ENCODE measurements at regions not wholly inside any gene's neighbourhood (a gene's known extent, or its start where the extent isn't known, plus 50 kb on each side); places are given as distances from the start of the nearest gene placed in this dataset.

DNA sequence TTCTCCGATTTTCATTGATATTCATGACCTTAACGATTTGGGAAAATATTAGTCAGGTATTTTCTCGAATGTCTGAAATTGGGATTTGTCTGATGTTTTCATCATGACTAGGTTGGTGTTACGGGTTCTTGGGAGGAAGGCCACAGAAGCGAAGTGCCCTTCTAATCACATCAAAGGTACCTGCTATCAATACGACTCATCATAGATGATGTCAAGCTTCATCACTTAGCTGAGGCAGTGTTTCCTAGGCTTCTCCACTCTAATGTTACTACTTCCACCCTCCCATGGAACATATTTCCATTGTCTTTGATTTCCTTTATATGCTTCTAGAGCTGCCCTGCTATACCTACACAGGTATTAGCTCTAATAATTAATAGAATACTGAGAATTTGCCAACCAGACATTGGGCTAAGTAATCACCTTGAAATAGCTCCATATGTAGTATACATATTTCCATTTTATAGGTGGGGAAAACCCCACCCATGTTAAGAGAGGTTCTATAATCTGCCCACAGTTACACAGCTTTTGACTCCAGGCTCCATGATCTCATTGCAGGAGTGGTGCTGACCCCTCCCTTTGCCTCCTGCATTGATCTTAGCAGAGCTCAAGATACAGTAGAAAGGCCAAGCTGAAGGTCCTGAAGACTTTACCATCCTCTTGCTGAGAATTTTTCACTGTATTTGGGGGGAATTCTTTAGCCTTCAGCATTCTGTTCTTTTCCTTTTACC lies 238.6 kb upstream of the ADAMTSL1 start:
- no peak for DNase-seq

DNA sequence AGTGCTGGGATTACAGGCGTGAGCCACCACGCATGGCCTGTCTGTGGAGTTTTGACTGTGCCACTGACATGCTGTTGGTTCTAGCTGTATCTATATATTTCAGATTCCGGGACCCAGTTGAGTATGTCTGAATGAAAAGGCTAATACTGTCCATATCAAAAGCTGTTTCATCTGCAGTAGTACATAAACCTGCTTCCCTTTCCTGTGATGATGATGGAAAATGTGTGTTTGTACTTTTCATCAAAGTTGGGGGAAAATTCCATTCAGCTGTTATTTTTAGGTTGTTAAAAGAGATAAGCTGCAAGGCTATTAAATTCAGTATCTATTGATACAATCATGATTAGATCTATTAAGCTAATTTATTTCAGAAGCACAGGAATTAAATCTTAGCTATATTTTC lies 237.6 kb upstream of the ADAMTSL1 start:
- DNase-seq = no peak

DNA sequence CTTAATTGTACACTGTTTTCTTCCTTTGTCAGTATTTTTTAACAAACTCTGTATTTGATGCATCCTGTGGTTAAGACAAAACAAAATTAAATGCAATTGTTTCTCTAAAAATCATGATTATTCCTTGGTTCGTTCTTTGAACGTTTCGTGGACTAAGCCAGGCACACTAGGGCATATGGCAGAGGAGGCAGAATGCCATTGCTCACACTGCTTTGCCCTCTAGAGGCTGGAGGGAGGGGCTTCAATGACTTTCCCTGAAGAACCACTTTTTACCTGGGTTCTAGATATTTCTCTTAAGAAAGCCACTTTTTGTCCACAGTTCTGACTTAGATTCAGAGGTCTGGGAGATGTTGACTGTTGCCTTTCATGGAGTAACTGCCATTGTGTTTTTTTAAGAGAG lies 236.2 kb upstream of the ADAMTSL1 start:
- no peak for DNase-seq

DNA sequence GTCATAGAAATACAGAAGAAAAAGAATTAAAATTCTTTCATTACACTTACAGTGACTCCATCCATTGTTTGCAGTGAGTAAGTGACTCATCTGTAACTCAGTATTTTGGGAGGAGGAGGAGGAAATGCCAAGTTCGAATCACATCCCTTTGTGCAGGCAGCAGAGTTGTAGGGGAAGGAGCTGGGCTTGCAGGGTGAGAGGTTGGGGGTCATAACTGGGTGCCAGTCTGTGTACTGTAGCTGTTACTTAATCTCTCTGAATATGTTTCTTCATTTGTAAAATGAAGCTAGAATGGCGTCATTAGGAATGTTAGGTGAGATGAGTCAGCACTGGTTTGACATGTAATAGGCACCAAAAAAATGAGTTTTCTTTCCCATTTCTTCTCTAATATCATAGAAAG lies 235.7 kb upstream of the ADAMTSL1 start:
- DNase-seq = no peak

DNA sequence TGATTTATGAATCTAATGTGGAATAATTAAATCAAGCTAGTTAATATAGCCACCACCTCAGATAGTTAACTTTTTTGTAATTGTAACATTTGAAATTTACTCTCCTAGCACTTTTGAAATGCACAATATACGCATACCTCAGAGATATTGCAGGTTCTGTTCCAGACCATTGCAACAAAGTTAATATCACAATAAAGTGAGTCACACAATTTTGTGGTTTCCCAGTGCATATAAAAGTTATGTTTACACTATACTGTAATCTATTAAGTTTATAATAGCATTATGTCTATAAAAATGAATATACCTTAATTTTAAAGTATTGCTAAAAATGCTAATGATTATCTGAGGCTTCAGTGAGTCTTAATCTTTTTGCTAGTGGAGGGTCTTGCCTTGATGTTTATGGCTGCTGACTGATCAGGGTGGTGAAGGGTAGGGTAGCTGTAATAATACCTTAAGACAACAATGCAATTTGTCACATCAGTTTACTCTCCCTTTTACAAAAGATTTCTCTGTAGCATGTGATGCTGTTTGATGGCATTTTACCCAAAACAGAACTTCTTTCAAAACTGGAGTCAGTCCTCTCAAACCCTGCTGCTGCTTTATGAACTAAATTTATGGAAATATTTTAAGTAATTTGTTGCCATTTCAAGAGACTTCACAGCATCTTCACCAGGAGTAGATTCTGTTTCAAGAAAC lies 235.1 kb upstream of the ADAMTSL1 start:
- DNase-seq = no peak

DNA sequence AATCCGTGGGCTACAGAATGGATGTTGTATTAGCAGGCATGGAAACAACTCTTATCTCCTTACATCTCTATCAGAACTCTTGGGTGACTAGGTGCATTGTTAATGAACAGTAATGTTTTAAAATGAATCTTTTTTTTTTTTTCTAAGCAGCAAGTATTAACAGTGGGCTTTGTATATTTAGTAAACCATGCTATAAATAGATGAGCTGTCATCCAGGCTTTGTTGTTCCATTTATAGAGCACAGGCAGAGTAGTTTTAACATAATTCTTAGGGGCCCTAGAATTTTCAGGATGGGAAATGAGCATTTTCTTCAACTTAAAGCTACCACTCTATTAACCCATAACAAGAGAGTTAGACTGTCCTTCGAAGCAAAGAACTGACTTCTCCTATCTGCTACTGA lies 233.7 kb upstream of the ADAMTSL1 start:
- DNase-seq = no peak

DNA sequence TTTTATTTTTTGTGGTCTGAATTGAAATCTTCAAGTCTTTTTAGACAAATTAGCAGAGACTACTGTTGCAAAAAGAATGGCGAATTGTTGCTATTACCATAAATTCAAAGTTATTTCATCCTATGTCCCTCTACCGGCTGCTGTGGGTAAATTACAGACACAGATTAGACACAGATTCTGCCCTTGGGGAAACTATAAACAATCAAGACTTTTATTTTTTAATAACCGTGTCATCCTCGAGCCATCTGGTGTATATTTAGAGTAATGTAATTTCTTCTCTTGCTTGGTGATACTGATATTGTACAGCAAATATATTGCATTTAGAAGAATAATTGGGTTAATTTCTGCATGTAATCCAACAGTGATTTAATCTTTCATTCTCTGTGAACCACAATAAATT lies 228.0 kb upstream of the ADAMTSL1 start:
- DNase-seq = no peak

DNA sequence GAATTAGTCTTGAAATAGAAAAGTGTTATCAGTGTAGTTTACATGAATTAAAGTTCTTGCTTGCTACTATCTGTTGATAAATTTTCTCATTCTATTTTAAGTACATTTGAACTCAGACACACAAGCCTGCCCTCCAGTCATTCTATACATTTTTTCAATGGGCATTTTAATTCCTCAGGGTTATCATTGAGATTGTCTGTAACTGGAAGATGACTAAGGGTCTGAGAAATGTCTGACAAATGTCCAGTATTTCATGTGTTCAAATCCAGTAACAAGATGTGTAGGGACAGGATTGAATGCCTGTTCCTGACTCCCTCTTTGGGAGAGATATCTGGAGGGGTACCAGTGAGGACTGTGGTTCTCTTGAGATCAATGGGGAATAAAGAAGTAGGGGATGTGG lies 223.9 kb upstream of the ADAMTSL1 start:
- no peak for DNase-seq

DNA sequence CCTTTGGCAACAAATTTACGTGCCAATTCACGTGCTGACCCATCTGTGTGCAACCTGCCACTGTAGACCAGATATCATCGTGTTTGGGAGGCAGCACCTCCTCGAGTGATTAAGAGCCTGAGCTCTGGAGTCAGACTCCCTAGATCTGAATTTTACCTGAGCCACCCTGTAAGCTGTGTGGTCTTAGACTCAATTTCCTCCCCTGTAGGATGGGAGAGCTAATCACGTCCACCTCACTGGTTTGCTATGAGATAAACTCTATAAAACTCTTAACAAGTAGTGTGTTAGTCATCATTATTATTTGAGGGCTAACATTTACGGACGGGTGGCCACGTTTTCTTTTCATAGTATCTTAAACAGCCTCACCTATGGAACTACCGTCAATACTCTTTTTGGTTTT lies 220.0 kb upstream of the ADAMTSL1 start:
- DNase-seq = no peak

DNA sequence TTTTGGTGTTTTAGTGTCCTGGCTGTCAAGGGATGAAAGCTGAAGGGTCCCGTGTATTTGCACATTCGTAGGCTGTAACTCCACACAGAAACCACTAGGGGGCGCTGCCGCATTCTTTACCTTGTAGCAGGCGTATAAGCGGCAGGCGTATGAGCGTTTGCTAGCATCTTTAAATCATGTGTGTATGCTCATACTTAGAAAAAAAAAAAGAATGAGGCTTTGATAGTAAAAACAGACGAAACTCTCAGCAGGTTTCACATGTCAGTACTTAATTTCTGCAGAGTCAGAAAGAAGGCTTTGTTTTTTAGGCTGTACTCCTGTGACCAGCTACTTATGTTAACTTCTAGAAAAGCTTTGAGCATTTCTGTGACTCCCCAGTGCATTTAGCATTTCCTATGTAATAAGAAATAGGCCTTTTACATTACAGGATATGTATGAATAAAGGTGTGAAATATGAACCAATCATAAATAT lies 218.8 kb upstream of the ADAMTSL1 start:
- peak; percentile 39 to 78 for DNase-seq

DNA sequence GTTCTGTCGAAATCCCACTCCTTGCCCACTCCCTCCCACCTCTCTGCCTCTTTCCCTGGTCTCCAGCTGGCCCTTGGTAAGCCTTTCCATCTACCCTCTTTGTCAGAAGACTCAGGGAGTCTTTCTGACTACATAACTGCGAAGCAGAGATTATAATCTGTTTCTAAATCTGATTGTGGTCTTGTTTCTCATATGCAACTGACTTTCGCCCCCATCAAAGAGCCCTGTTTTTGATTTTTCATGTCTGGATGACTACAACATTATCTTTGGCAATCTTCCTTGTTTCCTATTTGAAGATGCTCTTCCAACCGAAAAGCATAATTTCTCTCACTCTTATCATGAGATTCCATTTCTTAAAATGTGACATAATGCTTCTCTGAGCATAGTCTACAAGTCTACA lies 218.2 kb upstream of the ADAMTSL1 start:
- no peak for DNase-seq

DNA sequence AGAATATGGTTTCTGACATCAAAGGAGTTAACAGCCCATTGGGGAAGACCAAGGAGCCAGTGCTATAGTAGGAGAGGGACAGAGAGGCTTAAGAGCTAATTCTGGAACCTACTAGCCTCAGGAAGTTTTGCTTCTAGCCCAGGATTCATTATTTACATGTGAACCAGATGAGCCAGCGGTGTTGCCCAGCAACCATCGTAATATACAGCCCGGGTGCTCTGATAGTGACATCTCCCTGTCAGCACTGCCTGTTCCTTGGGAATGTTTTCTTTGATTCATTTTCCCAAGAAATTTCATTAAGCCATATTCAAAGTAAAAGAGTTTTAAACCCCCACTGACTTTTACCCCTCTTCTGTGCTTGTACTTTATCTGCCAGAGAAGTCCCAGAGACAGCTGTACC lies 217.4 kb upstream of the ADAMTSL1 start:
- DNase-seq = no peak

DNA sequence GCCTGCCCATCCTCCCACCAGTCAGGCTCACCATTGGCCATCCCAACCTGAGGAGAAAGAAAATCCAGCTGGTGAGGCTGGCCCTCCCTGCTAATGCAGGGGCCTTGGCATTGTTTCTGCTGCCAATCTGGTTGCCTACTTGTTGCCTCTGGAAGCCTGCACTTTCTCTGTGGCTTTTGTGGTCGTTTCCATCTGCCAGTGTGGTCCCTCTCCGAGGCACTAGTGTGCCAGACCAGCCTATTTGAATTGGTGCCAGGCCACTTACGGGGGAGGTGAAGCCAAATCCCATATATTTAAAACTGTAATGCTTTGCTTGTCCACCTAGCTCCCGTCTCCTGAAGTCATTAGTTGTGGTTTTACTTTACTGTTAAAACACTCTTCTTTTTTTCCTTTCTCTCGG lies 213.4 kb upstream of the ADAMTSL1 start:
- no peak for DNase-seq

DNA sequence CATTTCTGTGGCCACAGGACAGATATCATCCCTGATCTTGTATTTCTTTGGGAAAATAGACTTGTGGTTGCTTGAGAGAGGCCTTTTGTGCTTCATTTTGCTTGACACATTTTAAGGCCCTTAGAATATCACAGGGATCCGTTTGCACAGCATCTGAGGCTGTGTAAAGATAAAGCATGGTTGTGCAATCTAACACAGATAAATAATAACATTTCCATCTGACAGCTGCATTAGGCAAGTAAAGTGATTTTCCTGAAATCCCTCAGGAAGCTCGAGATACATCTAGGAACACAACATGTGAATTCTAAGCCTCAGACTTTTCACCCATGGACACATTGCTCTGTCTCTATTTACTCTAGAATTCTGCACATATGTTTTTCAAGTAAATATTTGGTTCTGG lies 212.8 kb upstream of the ADAMTSL1 start:
- DNase-seq = no peak

DNA sequence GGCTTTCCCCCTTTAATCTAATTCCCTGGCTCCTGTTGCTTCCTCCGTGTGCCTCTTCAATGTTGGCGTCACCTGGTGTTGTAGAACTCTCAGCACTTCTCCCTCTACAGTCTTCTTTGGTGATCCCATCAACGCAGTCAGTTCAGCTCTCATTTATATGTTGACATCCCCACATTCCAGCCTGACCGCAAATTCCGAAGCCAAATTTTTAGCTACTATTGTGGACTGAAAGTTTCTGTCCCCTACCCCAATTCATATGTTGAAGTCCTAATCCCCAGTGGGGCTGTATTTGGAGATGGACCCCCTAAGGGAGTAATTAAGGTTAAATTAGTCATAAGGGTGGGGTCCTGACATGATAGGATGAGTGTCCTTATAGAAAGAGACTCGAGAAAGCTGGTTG lies 210.6 kb upstream of the ADAMTSL1 start:
- DNase-seq = no peak

DNA sequence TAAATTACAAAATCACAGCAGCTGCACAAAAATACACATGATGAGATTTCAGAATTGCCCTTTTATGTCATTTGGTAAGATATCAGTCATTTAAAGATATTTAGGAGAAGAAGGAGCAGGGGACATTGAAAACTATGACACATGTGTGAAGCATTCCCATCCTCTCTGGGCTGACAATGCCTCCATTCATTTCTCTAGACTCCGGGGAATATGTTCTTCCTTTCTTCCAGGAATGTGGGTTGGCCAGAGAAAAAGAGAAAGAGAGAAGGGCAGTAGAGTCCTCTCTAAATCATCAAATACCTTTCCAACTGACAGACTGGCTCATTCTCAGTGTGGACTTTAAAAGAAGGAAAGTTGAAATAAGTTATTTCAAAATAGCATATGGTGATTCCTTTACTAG lies 205.6 kb upstream of the ADAMTSL1 start:
- no peak for DNase-seq

DNA sequence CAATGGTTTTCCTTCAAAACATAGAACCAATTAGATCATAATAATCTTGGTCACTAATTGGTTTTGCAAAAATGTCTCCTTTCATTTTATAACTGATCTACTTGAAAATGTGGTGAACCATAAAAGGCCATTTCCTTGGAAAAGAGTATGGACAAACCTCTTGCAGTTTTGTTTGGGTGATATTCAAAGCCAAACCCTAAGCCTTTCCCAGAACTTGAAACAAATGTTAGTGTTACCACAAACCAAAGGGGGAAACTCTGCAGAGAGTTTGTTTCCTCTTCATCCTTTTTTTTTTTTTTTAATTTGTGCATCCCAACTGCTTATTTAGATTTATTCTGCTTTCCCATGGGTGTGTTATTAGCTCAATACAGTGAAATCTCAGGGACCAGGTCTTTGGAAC lies 204.4 kb upstream of the ADAMTSL1 start:
- DNase-seq = no peak

DNA sequence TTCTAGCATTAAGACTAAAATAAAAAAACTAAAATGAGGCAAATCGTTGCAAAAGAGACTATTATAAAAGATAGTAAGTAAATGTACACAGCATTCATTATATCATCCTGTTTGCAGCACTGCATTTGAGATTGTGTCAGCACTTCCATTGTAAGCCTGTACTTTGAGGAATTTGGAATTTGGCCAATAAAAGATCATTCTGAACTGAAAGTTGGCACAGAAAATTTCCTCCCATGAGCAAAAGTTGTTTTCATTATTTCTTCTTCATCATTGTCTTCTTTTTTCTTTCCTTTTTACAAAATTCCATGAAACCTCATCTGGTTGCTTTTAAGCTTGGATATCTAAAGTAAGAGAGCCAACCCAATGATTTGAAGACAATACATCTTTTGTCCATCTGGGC lies 199.3 kb upstream of the ADAMTSL1 start:
- no peak for DNase-seq

DNA sequence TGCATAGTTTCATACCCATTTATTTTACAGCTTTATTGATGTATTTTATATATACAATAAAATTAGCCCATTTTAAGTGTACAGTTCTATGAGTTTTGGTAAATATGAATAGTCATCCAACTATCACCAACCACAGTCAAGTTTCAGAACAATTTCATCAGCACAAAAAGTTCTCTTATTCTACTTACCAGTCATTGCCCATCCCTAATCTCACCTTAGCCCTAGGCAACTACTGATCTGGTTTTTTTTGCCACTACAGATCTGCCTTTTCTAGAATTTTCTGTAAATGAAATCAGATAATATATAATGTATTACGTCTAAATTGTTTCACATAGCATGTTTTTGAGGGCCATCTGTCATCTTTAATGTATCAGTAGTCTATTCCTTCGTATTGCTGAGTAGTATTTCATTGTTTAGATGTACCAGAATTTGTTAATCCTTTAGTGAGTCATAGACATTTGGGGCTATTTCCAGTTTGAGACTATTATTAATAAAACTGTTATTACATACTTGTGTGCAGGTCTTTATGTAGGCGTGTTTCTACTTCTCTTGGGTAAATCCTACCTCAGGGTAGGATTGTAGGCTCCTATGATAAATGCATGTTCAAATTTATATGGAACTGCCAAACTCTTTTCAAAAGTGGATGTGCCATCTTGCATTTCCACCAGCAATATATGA lies 198.5 kb upstream of the ADAMTSL1 start:
- no peak for DNase-seq

DNA sequence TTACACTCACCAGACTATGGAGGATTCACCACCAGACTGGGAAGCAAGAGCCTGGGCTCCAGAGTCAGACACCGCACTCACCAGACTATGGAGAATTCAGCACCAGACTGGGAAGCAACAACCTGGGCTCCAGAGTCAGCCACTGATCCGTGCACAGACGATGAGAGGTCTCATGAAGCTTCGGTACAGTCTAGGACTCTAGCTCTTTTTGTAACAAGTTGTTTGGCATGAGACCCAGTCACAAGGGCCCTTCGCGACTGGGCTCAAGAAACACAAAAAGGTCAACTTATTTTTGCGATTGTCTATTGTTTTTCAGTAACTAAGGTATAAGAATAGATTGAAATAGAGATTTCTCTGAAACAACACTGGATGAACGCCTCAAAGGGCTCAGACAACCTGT lies 192.7 kb upstream of the ADAMTSL1 start:
- no peak for DNase-seq

DNA sequence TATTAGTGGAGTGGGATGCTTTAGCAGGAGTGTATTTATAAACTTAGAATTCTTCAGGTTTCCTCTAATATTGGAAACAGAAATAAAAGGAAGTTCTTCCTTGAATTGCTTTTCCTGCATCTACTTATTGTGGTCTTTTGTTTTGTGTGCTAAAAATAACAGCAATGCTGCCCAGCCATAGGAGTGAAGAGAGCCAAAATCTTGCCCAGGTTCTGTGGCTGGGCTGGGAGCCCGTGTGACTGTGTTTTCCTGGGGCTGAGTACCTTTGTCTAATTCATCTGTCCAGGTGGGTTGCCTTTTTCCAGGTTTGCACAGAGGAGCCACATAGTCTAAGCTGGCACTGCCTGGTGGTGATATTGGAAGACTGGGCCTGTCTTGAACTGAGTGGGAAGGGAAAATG lies 179.7 kb upstream of the ADAMTSL1 start:
- no peak for DNase-seq

DNA sequence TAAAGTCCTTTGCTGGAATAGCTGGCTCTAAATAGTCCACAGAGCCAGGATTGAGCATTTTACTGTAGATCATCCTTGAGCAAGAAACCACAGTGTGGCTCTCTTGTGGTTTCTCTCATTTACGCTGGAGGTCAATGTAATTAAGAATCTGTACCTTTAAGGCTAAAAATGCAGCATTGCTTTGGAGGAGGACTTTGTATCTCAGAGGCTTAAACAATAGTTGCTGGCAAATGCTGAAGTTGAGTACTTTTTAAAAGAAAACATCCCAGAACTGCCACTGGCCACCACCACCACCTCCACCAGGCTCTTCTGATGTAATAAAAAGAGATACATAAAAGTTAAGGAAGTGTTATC lies 177.3 kb upstream of the ADAMTSL1 start:
- DNase-seq = no peak

DNA sequence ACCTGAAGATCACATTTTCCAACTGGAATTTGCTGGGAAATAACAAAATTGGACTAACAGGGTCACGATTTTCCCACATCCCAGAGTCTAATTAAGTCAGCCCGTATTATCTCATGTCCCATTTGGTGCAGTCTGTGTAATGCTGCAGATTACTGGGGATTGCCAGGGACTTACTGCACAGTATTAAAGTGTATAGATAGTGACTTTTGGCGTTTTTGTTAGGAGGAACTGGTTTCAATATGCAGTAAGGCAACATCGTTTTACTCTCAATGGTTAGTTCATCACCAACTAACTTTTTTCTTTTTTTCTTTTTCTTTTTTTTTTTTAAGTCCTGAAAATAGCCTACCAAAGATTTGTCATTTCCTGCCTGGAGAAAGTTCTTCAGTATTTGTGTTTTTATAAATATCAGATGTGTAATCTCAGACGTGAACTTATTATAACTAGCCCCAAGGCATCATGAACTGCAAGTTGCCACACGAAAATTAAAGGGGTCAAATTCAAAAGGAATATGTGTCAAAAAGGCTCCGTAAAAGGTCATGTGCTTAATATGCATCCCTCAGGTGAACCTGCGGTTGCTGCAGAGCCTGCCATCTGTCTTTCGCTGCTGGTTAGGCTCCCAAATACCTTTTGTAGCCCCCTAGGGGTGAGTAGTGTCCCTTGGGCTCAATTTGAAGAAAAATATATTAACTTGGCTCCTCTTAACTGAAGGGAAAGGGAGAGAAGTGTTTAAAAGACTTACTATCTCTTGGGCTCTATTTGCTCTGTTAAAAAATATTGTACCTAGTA lies 176.7 kb upstream of the ADAMTSL1 start:
- DNase-seq = no peak

DNA sequence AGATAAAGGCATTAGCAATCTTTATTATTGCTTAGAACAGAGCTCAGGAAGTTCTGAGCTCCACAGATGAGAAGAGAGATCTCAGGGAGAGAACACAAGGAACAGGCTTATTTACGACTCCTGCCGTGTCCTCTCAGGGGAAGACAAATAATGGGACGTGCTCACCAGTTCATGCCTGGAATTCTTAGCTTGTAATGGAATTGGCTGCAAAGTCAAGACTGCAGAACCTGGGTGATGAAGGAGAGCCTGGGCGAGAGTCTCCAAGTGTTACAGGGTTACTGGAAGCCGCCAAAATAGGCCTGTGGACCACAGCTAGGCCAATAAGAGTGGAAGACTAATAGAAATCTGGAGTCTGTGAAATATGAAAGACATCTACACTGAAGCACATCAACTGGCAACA lies 174.5 kb upstream of the ADAMTSL1 start:
- no peak for DNase-seq
